ENCODE measurements at regions not wholly inside any gene's neighbourhood (a gene's known extent, or its start where the extent isn't known, plus 50 kb on each side); places are given as distances from the start of the nearest gene placed in this dataset.

DNA sequence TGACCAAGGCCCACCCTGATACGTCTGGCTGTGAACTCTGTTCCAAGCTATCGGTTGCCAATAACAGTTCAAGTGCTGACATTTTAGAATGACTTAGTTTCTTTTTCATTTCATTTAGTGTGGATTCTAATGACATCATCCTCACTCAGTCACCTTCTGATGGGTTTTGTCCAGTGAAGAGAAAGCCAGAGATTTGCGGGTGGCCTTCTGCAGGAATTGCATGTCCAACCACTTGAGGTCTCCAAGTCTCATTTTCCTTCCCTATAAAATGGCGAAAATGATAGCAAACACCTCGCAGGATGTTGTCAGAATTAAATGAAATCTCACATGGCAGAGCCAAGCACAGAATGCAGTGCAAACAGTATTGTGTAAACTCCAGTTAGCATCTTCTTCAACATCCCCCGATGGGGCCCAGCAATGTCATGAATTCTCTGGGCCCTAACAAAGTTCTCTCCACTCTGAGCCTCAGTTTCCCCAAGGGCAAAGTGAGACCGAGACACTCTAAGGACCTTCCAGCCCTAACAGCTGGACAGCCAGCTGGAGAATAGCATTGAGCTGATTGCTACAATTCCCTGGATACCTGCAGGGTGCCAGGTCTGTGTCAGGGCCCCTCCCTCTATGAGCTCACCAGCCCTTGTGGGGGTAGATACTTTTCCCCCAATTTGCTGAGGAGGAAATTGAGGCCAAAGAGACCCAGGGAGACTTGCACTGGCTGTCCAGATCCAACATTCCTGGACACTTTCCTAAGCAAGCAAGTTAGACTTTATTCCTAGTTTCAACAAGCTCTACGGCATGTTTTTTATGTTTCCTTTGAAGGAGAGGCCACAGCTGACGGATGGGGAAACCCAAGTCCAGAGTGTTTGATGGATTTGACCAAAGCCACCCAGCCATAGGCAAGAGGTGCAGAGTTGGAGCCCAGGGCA lies 286.7 kb downstream of the MN1 start:
- Histone ChIP-seq H3K9me3 (ENCODE audit: control insufficient read depth in 2 of 3, low read length in 3 of 3) (no peaks in the 10 kb centered on the region), H3K27me3 (ENCODE audit: control insufficient read depth in 2 of 2, insufficient read depth in 2 of 2, low read length in 2 of 2) (no peaks in the 10 kb centered on the region), H3K4me3 (ENCODE audit: low read length) (no peak overlapping the region), H3K4me1 (ENCODE audit: control insufficient read depth in 2 of 2, insufficient read depth in 2 of 2, low read length in 2 of 2) (no peaks in the 10 kb centered on the region), H3K27ac (ENCODE audit: low read depth, low read length) (no peak overlapping the region), H3K36me3 (ENCODE audit: control insufficient read depth in 2 of 3, insufficient read depth in 3 of 3, low read length in 3 of 3) (no peaks in the 10 kb centered on the region)
- ATAC-seq: no peak
- H3K27ac Mint-ChIP-seq: no peak overlapping the region
- H3K4me3 Mint-ChIP-seq: no peak overlapping the region
- peaks cover 0 to 3% (median 0%) of the 10 kb centered on the region in 11 donors for H3K9me3 Mint-ChIP-seq
- H3K36me3 Mint-ChIP-seq: no peaks in the 10 kb centered on the region
- CTCF ChIA-PET: no interaction called here
- DNase-seq: no peak
- H3K4me1 Mint-ChIP-seq: no peaks in the 10 kb centered on the region
- intact Hi-C loops (cut with micrococcal nuclease): no loop called here
- POLR2A ChIA-PET: no interaction called here
- peaks cover 0 to 9% (median 0%) of the 10 kb centered on the region in 5 donors for H3K27me3 Mint-ChIP-seq

- Mint-ChIP-seq H3K27ac (no peak overlapping the region), H3K36me3 (no peaks in the 10 kb centered on the region), H3K4me1 (no peaks in the 10 kb centered on the region), H3K4me3 (no peak overlapping the region), H3K9me3 (peaks cover 0 to 3% (median 0%) of the 10 kb centered on the region in 11 donors), H3K27me3 (peaks cover 0 to 11% (median 0%) of the 10 kb centered on the region in 5 donors)
- intact Hi-C loops (cut with micrococcal nuclease): no loop called here
- no peak for DNase-seq
- ChIA-PET POLR2A (no interaction called here), CTCF (no interaction called here)
- Histone ChIP-seq H3K9me3 (ENCODE audit: control insufficient read depth in 2 of 3, low read length in 3 of 3) (no peaks in the 10 kb centered on the region), H3K36me3 (ENCODE audit: control insufficient read depth in 2 of 3, insufficient read depth in 3 of 3, low read length in 3 of 3) (no peaks in the 10 kb centered on the region), H3K4me1 (ENCODE audit: control insufficient read depth in 2 of 2, insufficient read depth in 2 of 2, low read length in 2 of 2) (no peaks in the 10 kb centered on the region), H3K27ac (ENCODE audit: low read depth, low read length) (no peak overlapping the region), H3K27me3 (ENCODE audit: control insufficient read depth in 2 of 2, insufficient read depth in 2 of 2, low read length in 2 of 2) (no peaks in the 10 kb centered on the region), H3K4me3 (ENCODE audit: low read length) (no peak overlapping the region)
- ATAC-seq: no peak
These were observed 284.0 kb downstream of the MN1 start for GRCh38 chr22:27517361-27518155.

- ATAC-seq (no peak), DNase-seq (no peak)
- H3K9me3 Mint-ChIP-seq: peaks cover 0 to 2% (median 0%) of the 10 kb centered on the region in 11 donors
- H3K36me3 Mint-ChIP-seq: no peaks in the 10 kb centered on the region
- Histone ChIP-seq H3K27ac (ENCODE audit: low read depth, low read length) (no peak overlapping the region), H3K9me3 (ENCODE audit: control insufficient read depth in 2 of 3, low read length in 3 of 3) (no peaks in the 10 kb centered on the region), H3K4me1 (ENCODE audit: control insufficient read depth in 2 of 2, insufficient read depth in 2 of 2, low read length in 2 of 2) (no peaks in the 10 kb centered on the region), H3K4me3 (ENCODE audit: low read length) (no peak overlapping the region), H3K36me3 (ENCODE audit: control insufficient read depth in 2 of 3, insufficient read depth in 3 of 3, low read length in 3 of 3) (no peaks in the 10 kb centered on the region), H3K27me3 (ENCODE audit: control insufficient read depth in 2 of 2, insufficient read depth in 2 of 2, low read length in 2 of 2) (no peaks in the 10 kb centered on the region)
- intact Hi-C loops (cut with micrococcal nuclease): no loop called here
- H3K4me3 Mint-ChIP-seq: no peak overlapping the region
- no peak overlapping the region for H3K27ac Mint-ChIP-seq
- H3K27me3 Mint-ChIP-seq: peaks cover 0 to 13% (median 0%) of the 10 kb centered on the region in 5 donors
- CTCF ChIA-PET: no interaction called here
- H3K4me1 Mint-ChIP-seq: no peaks in the 10 kb centered on the region
- POLR2A ChIA-PET: no interaction called here
These were observed 282.8 kb downstream of the MN1 start for GRCh38 chr22:27518531-27519340.

DNA sequence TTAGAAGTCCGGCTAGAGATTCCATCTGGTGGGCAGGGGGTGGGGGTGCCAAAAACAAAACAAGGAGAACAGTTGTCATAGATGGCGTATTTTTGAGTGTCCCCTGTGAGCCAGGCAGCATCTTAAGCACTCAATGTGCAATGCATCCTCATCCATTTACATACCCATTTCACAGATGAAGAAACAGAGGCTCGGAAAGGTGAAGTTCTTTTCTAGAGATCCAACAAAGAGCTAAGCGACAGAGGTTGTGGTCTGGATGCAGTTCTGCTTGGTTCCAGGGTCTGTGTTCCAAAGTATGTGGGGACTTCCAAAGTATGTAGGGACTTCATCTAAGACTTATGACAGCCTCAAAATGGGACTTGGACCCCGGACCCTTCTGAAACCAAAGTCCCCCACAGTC lies 277.8 kb downstream of the MN1 start:
- intact Hi-C loops (cut with micrococcal nuclease): no loop called here

GRCh38 chr22:27525711-27526110 lies 275.8 kb downstream of the MN1 start:
- intact Hi-C loops (cut with micrococcal nuclease): no loop called here
- ATAC-seq (no peak), DNase-seq (no peak)
- no peaks in the 10 kb centered on the region for H3K4me1 ChIP-seq (ENCODE audit: control insufficient read depth in 2 of 2, insufficient read depth in 2 of 2, low read length in 2 of 2)
- ChIA-PET CTCF (no interaction called here), POLR2A (no interaction called here)
- no peaks in the 10 kb centered on the region for H3K9me3 ChIP-seq (ENCODE audit: control insufficient read depth in 2 of 3, low read length in 3 of 3)
- Mint-ChIP-seq H3K4me3 (no peak overlapping the region), H3K27ac (no peak overlapping the region), H3K4me1 (no peaks in the 10 kb centered on the region), H3K27me3 (peaks cover 0 to 21% (median 6%) of the 10 kb centered on the region in 5 donors), H3K9me3 (peaks cover 0 to 3% (median 0%) of the 10 kb centered on the region in 11 donors), H3K36me3 (no peaks in the 10 kb centered on the region)
- no peak overlapping the region for H3K4me3 ChIP-seq (ENCODE audit: low read length)
- no peaks in the 10 kb centered on the region for H3K27me3 ChIP-seq (ENCODE audit: control insufficient read depth in 2 of 2, insufficient read depth in 2 of 2, low read length in 2 of 2)
- H3K36me3 ChIP-seq (ENCODE audit: control insufficient read depth in 2 of 3, insufficient read depth in 3 of 3, low read length in 3 of 3): no peaks in the 10 kb centered on the region
- no peak overlapping the region for H3K27ac ChIP-seq (ENCODE audit: low read depth, low read length)

More for the DNA sequence above, 277.8 kb downstream of the MN1 start:
- ChIA-PET CTCF (no interaction called here), POLR2A (no interaction called here)
- H3K9me3 Mint-ChIP-seq: no peaks in the 10 kb centered on the region
- no peaks in the 10 kb centered on the region for H3K27me3 ChIP-seq (ENCODE audit: control insufficient read depth in 2 of 2, insufficient read depth in 2 of 2, low read length in 2 of 2)
- no peaks in the 10 kb centered on the region for H3K4me1 Mint-ChIP-seq
- no peaks in the 10 kb centered on the region for H3K9me3 ChIP-seq (ENCODE audit: control insufficient read depth in 2 of 3, low read length in 3 of 3)
- DNase-seq (no peak), ATAC-seq (no peak)
- H3K27ac Mint-ChIP-seq: no peak overlapping the region
- no peak overlapping the region for H3K27ac ChIP-seq (ENCODE audit: low read depth, low read length)
- no peak overlapping the region for H3K4me3 Mint-ChIP-seq
- no peak overlapping the region for H3K4me3 ChIP-seq (ENCODE audit: low read length)
- no peaks in the 10 kb centered on the region for H3K36me3 ChIP-seq (ENCODE audit: control insufficient read depth in 2 of 3, insufficient read depth in 3 of 3, low read length in 3 of 3)
- peaks cover 0 to 24% (median 5%) of the 10 kb centered on the region in 5 donors for H3K27me3 Mint-ChIP-seq
- no peaks in the 10 kb centered on the region for H3K36me3 Mint-ChIP-seq
- H3K4me1 ChIP-seq (ENCODE audit: control insufficient read depth in 2 of 2, insufficient read depth in 2 of 2, low read length in 2 of 2): no peaks in the 10 kb centered on the region

GRCh38 chr22:27526901-27527300 lies 274.7 kb downstream of the MN1 start:
- intact Hi-C loops (cut with micrococcal nuclease): no loop called here
- CTCF ChIA-PET: no interaction called here

More at GRCh38 chr22:27526901-27527300, 274.7 kb downstream of the MN1 start:
- Mint-ChIP-seq H3K4me1 (no peaks in the 10 kb centered on the region), H3K36me3 (no peaks in the 10 kb centered on the region), H3K9me3 (peaks cover 0 to 7% (median 0%) of the 10 kb centered on the region in 11 donors), H3K27ac (no peak overlapping the region), H3K27me3 (peaks cover 0 to 24% (median 10%) of the 10 kb centered on the region in 5 donors), H3K4me3 (no peak overlapping the region)
- ATAC-seq (no peak), DNase-seq (no peak)
- Histone ChIP-seq H3K4me1 (ENCODE audit: control insufficient read depth in 2 of 2, insufficient read depth in 2 of 2, low read length in 2 of 2) (no peaks in the 10 kb centered on the region), H3K4me3 (ENCODE audit: low read length) (no peak overlapping the region), H3K27ac (ENCODE audit: low read depth, low read length) (no peak overlapping the region), H3K9me3 (ENCODE audit: control insufficient read depth in 2 of 3, low read length in 3 of 3) (no peaks in the 10 kb centered on the region), H3K36me3 (ENCODE audit: control insufficient read depth in 2 of 3, insufficient read depth in 3 of 3, low read length in 3 of 3) (no peaks in the 10 kb centered on the region), H3K27me3 (ENCODE audit: control insufficient read depth in 2 of 2, insufficient read depth in 2 of 2, low read length in 2 of 2) (no peaks in the 10 kb centered on the region)
- POLR2A ChIA-PET: no interaction called here

All from naive thymus-derived CD4-positive, alpha-beta T cell (primary cell).